HepG2 (cell line): ENCODE measurements at regions not wholly inside any gene's neighbourhood (a gene's known extent, or its start where the extent isn't known, plus 50 kb on each side); places are given as distances from the start of the nearest gene placed in this dataset.

Experiments used
- CTCF ChIP-seq: sonication (generic); formaldehyde crosslinking; IDR thresholded peaks from 2 replicates; pipeline ENCODE4 v1.5.0; 2020; ENCODE audit warnings: mild to moderate bottlenecking, missing genetic modification reagents, moderate library complexity
- HNF1A ChIP-seq, 2 experiments: sonication (generic) in 1 of 2; formaldehyde crosslinking in 1 of 2; IDR thresholded peaks; 2 replicates each; pipeline versions ENCODE4 v1.4.0 to v1.6.1; 2016 to 2020; ENCODE audit warnings: borderline replicate concordance in 1 of 2, low read depth in 1 of 2, mild to moderate bottlenecking in 1 of 2, missing genetic modification reagents in 1 of 2

- no peak for TF ChIP-seq HNF1A (IDR thresholded peaks at IDR 0.05; ENCODE audit: low read depth)
- no peak for TF ChIP-seq HNF1A (CRISPR knock-in tag; IDR thresholded peaks at IDR 0.05; ENCODE audit: borderline replicate concordance)
- no peak for TF ChIP-seq CTCF (CRISPR knock-in tag)
These were observed 61.5 kb upstream of the HMGXB4 start for GRCh38 chr22:35195821-35196220.
